HG03139 (cell line): ENCODE measurements at regions not wholly inside any gene's neighbourhood (a gene's known extent, or its start where the extent isn't known, plus 50 kb on each side); places are given as distances from the start of the nearest gene placed in this dataset.

ENCODE experiments used
- ATAC-seq: cut with Tn5 transposase; IDR thresholded peaks from one replicate; pipeline ENCODE4 v1.9.1; 2021; ENCODE audit not compliant: unreplicated experiment

DNA sequence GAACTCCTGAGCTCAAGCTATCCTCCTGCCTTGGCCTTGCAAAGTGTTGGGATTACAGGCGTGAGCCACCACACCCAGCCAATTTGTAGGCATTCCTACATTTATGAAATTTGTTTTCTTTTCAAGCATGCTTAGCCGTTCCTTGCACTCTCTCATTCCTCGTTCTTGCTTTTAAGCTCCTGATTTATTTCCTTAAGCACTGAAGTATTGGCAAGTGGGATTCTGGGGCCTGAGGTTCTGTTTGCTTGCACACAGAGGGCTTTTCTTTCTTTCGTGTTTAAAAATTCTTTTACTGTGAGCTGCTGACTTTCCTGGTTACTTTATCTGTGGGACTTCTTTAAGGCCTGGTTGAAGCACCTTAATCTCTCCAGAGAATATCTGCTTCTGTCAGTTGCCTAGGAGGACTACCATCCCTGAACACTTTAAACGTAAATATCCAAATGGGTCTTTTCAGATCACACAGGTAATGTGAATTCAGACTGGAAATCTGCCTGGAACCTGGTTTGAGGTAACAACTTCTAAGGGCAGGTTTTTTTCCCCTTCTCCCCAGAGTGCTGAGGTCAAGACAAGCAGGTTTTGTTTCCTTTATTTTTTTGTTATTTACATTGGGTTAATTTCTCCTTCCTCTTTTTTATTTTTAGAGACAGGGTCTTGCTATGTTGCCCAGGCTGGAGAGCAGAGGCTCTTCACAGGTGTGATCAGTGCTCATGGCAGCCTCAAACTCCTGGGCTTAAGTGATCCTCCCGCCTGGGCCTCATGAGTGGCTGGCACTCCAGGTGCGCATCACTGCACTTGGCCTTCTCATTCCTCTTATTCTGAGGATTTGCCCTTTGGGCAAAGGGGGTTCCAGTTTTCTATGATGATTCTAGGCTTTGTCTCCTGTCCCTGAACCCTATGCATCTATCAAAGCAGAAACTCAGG is 102.9 kb downstream of the PFKFB3 start:
- no peak for ATAC-seq

DNA sequence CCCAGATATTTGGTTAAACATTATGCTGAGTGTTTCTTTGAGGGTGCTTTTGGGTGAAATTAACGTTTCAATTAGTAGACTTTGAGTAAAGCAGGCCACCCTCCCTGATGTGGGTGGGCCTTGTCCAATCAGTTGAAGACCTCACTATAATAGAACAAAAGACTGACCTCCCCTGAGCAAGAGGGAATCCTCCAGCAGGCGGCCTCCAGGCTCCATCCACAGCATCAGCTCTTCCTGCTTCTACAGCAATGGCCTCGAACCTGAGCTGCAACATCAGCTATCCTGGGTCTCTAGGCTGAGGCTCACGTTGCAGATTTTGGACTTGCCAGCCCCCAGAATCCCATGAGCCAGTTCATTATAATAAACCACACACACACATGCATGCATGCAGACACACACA is 104.2 kb downstream of the PFKFB3 start:
- ATAC-seq, result no peak

DNA sequence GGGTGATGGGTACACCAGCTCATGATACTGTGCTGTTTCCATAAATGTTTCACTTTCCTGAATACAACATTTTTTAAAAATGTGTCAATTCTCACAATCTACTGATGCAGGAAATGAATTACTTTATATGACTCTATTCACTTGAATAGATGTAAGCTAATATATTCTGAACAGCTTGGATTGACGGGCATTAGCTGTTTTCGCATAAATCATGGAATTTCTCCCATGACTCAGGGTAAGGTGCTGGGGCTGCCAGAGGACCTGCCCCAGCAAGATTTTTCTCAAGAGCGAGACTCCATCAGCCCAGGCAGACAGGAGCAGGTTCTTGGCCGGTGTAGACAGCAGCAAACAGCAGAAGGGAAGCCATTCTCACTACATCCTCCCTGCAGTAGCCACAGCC is 107.1 kb downstream of the PFKFB3 start:
- ATAC-seq, result no peak

DNA sequence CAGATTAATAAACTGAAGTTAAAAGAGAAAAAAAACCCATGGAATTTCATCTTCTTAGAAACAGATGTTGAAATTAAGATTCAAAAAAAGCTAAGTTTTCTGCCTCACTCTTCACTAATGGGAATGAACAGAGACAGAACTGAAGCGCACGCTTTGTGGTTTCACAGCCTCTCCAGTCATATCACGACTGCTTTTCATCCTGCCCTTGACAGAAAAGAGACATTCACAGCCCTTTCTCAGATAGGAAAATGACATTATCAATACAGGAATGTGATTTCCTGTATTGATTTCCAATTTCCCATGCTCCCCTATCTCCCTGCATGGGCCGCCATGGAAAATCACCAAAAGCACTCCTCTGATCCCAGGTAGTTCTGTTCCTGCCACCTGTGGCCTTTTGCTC is 108.2 kb downstream of the PFKFB3 start:
- no peak for ATAC-seq

DNA sequence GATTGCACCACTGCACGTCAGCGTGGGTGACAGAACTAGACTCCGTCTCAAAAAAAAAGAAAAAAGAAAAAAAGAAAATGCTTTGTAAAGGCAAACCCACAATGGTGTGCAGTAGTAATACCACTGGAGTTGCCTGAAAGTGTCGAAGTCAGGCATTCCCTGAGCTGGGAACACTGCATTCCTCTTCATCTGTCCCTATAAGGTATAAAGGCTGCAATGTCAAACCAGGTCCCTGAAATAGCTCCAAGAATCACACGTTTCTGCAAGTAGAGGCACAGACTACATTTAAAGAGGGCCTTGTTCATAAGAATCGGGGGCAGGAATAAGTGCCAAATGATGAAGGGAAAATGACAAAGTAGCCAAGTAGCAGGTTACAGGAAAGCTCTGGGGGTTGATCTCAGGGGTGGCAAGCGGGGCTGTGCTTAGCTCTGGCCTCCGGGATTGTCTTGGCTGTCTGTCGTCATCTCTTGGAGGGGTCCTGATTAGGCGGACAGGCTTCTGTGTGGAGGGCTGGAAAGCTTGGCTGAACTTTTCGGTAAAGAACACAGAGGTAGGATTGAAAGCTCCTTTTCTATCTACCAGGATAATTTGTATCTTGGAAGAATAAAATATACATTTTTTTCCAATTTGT is 109.1 kb downstream of the PFKFB3 start:
- ATAC-seq, result no peak

DNA sequence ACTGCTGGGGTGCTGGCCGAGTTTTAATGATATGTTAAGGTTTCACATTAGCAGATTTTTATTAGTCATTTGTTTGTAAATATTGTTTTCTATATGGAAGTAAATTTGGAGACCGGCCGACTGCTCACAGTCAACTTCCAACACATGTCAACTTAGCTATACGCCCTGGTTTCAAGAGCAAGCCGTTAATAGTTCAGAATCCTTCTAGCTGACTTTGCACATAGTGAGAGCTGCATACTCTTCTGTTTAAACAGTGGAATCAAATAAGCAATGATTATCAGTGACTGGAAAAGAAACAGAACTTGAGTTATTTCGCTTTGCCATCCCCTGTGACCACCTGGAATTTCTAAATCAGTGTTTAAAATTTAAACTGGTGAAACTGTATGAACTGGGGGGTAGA is 109.9 kb downstream of the PFKFB3 start:
- ATAC-seq, result no peak

DNA sequence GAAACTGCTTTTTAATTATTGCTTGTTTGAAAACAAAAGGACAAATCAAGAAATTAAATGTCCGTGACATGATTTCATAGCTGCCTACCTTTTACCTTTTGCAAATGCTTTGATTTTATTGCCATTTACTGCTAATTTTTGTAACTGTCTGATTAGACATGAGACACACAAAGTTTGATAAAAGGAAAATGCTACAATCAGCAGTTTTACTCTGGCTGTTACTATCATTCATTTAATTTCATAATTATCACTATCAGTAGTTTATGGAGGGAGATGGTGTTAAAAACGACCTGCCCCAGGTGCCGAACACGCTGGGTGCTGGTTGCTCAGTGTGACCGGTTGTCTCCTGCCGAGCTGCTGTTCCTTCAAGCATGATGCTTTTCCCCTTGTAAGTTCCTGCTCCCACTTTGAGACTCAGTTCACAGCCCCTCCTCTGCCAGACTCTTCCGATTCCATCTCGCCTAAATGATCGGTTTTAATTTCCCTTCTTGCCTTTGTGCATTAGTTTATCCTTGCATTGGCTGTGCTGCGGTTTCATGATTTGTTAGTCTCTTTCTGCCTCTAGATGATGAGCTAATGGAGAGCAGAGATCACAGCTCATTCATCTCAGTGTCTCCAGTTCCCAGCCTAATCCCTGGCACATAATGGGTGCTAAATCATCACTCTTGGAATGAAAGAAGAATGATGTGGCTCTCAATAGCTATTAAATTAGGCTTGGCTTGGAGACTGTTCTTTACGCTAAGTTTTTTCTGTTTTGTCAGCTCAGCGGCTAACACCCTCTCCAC is 110.6 kb downstream of the PFKFB3 start:
- ATAC-seq, result no peak

DNA sequence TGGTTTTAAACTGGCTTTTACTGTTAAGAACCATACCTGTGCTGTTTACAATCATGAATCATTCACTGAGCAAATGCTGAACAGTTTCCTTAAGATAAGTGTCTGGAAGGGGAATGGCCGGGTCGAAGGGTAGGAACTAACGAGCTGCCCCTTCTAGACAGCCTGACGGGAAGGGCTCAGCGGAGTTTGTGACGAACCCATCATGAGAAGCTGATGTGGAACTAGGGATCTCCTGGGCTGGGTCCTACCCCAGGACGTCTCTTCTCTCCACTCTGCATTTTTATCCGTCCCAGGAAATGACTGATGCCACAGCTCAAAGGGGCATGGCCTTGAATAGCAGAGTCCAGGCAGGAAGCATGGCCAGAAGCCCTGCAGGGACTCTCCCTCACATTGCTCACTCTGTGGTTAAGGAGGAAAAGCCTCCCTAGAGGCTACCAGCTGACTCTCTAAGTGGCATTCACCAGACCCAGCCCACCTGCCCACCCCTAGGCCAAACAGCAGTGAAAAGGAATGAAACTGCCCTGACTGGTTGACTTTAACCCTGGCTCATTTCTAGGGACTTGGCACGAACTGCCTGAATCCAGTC is 112.0 kb downstream of the PFKFB3 start:
- no peak for ATAC-seq

DNA sequence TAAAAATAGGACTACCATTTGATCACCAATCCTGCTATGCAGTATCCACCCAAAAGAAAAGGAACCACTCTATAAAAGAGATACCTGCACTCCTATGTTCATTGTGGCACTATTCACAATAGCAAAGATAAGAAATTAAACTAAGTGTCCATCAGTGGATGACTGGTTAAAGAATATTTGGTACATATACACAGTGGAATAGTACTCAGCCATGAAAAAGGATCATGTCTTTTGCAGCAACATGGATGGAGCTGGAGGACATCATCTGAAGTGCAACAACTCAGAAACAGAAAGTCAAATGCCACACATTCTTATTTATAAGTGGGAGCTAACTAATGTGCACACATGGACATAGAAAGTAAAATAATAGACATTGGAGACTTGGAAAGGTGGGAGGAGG is 116.4 kb downstream of the PFKFB3 start:
- no peak for ATAC-seq

DNA sequence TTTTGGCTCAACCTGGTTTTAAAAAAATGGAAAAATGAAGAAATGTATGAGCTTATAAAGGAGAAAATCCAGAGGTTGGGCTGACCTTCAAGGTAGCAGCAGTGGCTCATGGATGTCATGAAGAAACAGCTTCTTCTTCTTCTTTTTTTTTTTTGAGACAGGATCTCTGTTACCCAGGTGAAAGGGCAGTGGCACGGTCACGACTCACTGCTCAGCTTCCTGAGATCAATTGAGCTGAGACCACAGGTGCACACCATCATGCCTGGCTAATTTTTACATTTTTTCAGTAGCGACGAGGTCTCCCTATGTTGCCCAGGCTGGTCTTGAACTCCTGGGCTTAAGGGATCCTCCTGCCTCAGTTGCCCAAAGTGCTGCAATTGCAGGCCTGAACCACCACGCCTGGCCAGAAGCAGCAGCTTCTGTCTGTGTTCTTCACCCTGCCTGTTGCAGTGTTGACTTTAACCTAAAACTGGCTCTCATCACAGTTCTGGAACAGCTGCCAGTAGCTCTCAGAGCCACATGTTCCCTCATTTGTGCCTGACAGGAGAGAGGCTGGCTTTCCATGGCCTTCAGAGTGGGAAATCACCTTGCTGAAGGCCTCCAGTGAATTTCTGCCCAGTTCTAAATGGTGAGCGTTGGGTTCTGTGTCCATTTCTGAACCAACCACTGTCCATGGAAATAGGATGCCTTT is 117.7 kb downstream of the PFKFB3 start:
- no peak for ATAC-seq

DNA sequence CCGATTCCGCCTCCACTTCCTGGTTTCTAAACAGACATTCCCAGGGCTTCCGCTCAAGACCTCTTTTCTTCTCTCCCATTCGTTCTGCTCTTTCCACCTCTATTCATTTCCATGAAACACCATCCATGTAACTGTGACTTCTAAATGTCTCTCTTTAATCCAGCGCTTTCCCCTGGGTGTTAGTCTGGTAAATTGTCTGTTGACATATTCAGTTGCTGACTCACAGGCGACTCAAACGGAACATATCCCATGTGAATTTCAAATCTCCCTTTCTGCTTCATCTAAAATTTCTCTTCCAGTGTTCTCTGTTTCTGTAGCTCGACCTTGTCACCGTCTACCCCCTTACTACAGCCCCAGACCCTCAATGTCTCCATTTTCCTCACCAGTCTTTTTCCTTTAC is 119.1 kb downstream of the PFKFB3 start:
- ATAC-seq, result no peak

DNA sequence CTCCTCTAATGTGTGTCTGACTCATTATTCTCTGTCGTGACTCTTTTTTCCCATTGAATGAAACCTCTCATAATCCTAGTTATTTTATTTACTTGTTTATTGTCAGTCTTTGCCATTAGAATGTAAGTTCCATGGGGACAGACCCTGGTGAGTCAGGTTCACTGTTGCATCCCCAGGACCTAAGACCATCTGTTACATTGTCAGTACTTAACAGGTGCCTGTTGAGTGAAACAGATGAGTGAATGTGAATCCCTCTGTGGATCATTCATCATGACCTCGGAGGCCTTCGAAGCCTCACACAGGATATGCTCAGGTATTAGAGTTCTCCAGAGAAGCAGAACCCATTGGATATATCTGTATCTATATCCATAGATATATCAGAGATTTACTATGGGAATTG is 120.1 kb downstream of the PFKFB3 start:
- no peak for ATAC-seq

DNA sequence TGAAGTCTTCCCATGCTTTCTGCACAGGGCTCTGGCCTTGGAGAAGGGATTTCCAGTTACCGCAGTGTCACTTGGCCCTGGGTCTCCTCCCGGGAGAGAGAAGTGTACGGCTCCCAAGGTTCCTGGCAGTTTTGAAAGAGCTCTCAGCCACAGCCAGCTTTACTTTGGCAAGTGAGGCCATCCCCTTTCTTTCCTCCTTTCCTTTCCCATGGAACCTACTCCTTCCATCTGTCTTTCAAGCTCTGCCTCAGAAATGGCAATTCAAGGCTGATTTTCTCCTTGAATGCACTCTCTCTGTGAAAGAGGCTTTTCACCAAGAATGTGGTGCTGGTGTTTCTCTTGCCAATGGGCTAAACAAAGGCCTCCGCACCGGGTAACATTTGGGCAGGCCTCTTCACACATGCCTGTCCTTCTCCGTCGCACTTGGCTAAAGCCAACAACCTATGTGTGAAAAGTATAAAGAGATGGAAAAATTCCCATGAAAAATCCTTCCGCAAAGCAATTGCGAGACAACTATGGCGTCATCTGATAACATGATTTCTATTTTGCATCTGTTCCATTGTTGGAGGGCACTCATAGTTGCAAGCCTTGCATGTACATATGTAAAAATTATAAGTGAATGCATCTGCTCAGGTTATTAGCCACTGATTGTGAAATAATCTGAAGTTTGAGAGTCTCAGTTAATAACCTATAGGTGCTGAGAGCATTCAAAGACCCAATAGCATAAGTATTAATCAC is 125.4 kb downstream of the PFKFB3 start:
- no peak for ATAC-seq

DNA sequence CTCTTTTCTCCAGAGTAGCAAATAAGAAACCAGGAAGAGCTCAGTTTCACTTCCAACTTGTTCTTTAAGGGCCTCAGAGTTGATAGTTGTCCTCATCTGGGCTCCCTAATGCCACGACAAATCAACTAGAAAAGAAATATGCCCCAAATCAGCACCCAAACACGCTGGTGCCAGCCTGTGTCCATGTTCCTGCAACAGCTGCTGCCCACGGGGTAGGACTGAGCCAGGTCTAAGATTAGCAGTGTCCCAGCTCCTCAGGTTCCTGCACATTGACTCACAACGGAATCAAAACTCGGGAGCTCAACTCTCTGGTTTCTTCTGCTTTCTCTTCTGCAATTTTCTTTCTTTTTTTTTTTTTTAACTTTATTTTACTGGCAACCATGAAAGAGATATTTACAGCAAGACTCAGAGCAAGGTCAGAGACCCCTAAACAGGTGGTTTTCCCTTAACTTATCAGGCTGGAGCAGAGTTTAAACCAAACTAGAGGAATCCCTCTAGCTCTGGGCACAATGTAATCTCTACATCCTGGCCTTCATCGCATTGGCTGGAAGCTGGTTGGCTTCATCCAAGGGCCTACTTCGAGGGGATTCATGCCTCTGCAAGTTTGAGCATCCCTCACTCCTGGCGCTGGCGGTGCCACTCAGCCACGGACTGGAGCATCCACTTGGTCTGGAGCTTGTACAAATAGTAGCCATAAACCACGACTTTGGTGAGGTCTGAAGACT is 126.1 kb downstream of the PFKFB3 start:
- ATAC-seq, result no peak

DNA sequence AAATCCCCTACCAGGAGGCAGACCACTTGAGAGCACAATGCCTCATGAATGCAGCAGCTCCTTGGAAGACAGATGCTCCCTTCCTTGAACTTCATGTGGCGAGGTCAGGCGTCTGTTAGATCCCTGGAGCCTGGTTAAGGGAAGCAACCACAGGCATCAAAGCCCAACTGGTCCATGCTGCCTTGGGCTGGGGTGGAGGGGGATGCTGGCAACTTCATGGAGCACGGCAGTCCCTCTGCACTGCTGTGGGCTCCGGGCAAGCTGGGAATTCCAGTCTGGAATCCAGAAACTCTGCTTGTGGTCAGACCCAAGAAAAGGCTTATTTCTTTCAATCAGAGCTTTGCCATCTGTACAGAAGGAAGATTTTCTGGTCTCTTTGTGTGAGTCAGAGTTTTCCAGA is 130.4 kb downstream of the PFKFB3 start:
- no peak for ATAC-seq

DNA sequence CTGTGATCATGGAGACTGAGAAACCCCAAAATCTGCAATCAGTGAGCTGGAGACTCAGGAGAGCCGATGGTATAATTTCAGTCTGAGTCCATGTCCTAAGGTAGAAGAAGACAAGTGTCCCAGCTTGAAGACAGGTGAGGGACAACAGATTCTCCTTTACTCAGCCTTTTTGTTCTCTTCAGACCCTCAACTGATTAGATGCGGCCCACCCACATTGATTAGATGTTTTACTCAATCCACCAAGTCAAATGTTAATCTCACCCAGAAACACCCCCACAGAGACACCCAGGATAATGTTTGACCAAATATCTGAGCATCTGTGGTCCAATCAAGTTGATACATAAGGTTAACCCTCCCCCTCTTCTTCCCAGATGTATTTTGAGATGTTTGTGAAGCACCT is 131.2 kb downstream of the PFKFB3 start:
- no peak for ATAC-seq

DNA sequence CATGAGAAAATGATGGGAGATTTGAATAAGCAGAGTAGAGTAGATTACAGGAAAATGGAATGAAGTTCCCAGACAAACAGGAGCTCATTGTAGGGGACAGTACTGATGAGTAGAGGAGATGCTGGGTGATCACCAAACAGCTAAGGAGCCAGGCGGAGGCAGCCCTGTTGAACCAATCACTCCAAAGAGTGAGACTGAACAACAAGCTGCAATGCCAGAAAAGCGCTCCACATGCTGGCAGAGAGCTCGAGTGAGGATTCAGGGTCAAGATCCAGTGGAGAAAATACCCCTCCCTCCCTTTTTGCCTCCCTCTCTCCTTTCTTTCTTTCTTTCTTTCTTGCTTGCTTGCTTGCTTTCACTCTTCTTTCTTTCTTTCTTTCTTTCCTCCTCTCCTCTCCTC is 133.3 kb downstream of the PFKFB3 start:
- no peak for ATAC-seq

DNA sequence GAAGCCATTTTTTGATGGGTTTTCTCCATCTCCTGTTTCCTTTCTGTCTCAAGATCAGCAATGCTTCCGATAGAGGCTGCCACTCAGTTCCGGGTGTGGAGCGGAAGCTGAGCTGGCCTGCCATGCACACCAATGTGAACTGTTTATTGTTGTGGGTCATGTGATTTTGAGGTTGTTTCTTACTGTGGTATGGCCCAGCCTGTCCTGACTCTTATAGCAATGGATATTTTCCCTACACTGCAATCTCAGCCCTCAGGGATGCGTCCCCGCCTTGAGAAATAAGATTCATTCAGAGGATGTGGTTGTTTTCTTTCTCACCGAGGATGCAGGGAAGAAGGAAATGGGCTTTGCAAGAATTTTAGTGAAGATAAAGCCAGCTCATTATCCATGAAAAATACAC is 134.7 kb downstream of the PFKFB3 start:
- ATAC-seq, result no peak

DNA sequence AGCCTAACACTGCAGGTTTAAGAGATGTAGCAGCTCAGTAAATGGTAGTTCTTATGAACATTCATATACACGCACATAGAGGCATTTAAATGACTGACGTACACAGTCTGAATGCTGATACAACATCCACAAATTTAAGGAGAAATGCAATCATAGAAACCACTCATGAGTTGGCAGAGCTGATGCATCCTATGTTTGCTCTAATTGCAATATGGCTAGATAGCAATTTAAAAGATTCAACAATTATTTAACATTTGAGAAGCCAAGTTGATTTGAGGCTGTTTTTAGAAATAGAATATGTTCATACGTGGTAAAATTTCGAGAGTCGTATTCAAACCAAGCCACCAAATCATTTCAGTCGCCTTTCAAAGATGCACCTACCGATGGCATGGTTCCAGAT is 135.6 kb downstream of the PFKFB3 start:
- no peak for ATAC-seq

DNA sequence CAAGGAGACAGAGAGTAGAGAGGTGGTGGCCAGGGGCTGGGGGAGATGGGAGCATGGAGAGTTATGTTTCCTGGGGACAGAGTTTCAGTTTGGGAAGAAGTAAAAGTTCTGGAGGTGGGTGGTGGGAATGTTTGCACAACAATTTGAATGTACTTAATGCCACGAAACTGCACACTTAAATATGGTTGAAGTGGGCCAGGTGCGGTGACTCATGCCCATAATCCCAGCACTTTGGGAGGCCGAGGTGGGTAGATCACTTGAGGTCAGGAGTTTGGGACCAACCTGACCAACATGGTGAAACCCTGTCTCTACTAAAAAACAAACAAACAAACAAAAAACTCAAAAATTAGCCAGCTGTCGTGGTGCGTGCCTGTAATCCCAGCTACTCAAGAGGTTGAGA is 137.2 kb downstream of the PFKFB3 start:
- no peak for ATAC-seq
